ENCODE measurements at regions not wholly inside any gene's neighbourhood (a gene's known extent, or its start where the extent isn't known, plus 50 kb on each side); places are given as distances from the start of the nearest gene placed in this dataset.

DNA sequence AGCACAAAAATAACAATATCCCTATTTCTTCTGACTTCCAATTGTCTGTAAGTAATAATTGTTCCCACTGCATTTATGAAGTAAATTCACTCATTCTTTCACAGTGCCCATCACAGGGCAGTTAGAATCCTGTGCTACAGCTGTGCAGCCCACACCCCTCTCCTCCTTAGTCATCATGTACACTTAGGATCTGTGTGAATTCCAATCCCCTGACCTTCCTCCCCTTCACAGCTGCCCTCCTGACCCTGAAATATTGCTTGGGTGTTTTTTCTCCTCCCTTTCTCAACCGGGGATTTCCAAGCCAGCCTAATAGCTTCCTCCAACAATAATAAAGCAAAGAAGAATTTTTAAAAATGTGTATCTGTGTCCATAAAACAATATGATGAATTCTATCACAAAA, 91.5 kb upstream of the BEND6 start:
- DNase-seq, result no peak

DNA sequence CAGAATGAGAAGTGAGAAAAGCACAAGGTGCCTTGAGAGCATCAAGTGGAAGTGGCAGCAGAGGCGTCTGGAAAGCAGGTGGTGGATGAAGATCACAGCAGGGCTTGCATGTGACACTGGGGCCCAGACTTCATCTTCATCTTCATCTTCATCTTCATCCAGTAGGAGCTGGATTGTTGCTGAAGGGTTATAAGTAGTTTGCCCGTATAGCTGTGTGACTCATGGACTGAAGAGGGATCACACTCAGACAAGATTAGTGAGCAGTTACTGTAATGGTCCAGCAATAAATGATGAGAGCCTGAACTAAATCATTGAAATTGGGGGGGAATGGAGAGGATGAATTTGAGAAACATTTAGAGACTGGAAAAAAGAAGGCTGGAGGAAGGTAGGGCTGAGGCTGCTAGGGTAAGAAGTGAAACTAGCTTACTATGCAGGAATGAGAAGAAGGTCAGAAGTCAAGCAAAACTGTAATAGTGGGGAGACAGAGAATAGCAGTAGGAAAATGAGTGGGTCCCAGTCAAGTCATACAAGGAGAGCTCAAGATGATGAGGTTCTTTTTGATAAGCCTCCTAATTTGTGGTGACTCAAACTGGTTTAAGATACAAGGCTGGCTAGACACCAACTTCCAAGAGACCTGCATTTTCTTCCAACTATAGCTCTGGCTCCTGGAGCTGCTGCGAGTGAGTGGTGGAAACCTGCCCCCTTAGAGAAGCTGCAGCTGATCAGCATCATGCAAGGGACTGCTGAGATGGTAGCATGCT, 92.3 kb upstream of the BEND6 start:
- DNase-seq, result no peak

DNA sequence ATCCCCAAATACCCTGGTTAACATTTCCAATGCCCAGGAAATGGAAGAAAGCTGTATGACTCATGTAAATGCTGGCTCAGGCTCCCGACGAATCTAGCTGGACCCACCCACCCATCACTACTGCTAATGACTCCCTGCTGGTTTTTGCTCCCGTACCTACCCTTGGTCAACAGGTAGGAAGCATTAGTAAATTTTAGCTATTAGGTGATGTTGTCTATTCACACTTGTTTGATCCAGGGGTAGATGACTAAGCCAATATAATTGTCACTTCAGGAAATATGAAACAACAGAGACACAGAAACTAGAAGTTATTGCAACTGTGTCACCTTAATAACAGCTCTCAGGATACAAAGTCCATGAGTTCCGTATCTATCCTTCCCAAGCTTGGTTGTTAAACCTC, 94.4 kb upstream of the BEND6 start:
- DNase-seq, result no peak

DNA sequence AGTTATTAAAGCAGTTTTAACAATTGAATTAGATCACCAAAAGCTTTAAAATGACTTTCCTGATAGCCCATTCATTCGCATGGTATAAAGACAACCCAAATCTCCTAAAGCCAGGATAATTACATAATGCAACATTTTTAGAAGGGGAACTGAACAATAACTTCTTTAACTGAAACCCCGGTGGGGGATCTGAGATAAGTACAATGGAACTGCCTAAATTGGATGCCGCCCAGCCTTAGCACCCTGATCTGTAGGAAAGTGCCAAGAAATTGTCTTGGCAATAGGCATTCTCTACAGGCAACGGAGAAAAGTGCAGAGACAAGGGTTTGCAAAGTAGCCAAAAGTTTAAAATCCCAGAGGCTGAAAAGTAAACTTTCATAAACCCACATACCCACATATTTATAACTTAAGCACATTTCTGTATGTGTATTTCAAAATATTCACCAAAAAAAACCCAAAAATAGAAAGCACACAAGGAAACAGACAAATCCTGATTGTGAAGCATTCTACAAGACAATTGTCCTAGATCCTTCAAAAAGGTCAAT, 98.8 kb upstream of the BEND6 start:
- no peak for DNase-seq

DNA sequence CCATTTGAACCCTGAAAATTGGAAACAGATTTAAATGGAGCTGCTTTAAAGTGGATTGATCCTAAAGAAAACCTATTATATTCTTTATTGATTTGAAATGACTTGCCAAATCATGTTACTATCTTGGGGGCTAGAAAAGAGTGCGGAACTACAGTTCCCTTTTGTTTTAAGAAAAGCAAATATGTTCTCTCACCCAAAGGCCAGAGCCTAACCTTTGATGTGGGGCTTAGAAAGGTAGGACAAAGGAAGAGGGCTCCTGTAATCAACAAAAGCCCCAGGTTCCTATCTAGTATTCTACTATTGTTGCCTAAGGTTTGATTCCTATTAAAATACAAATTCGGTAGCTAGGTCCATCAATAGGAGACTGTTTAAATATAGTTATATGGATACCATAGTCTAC, 100.8 kb upstream of the BEND6 start:
- DNase-seq, result no peak

DNA sequence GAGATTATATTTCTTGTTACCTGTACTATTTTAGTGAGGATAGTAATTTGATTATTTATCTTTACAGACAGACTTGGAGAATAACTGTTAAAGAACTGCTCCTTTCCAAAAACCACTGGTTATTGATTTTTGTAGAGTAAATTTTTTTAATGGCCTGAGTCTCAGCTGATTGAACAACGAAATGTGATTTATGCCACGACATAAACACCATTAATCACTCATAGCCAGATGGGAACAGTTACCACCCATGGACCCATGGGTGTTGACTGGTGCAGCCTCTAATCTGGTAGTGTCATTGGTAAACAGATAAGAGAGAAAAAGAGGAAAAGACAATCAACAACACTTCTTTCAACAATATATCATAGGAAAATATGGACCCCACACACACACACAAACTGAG, 101.4 kb upstream of the BEND6 start:
- DNase-seq, result no peak

DNA sequence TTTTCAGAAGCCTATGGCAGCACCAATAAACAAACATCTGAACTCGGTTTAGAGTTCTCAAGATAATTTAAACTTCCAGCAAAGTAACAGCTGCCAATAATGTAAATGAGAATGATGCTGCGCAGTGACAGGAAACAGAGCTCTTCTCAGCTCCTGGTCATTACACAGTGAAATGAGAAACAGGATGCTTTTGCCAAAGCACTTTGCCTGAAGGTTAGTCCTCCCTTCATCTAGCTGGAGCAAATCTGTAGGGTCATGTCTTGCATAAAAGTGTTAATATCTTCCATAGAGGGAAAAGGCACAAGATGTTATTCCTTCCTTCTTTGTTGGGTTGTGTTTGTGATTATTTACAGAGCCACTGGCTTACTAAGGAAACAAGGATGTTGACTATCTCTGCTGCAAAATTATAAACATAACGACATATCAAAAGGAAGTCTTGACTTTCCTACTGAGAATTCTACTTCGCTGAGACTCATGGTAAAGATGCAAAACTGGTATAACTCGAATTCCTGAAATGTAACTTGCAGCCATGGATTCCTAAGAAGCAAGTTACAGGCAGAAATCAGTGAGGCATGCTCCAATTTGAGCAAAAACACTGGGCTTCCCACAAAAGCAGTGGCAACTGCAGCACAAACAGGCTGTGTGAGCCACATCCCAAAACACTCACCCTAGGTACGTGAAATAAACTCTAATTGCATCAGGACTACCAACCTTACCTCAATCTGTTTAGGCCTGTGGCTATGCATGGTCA, 102.5 kb upstream of the BEND6 start:
- DNase-seq, result no peak

DNA sequence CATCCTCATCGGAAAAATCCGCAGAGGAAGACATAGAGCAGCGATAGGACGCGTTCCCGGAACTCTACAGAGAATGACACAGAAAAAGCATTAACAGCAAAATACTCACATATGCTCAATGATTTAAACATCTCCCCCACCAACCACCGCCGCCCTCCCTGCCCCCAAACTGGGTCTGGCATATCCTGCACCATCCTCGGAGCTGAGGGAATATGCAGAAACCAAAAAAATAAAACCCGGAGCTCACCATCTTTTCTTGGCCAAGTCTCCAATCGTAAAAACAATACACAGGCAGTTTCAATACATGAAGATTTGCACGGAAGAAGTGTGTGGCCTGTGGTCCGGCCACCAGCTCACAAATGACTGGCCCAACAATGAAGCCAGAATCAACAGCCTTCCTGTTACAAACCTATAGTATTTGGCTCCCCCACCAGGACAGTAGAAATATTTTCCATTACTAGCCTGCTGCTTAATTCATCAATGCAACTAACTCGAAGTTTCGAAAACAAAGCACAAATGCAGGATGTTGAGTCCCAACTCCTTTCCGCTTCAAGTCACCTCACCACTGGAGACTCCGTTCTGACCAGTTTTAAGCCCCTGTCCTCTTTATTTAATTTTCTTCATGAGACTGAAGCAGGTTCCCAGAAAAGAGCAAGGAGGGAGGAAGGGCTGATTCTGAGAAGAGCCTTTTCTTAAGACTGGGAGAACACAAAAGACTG, 103.2 kb upstream of the BEND6 start:
- no peak for DNase-seq

DNA sequence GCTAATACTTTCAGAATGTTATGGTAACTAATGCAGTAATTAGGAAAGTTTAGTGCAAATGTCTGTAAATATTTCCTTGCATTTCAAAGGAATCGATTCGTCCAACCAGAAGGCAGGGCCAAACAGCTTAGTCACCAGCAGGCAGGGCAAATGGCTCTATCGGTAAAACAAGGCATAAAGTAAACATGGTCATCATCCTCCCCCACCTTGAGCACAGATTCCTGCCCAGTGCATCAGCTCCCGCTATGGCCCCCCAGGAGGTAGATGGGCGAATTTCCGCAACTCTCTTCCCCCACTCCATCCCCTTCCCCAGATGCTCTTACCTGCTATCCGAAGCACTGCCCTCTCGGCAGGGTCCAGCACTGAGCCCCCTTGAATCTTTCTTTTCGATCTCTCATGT, 103.8 kb upstream of the BEND6 start:
- DNase-seq, result no peak

DNA sequence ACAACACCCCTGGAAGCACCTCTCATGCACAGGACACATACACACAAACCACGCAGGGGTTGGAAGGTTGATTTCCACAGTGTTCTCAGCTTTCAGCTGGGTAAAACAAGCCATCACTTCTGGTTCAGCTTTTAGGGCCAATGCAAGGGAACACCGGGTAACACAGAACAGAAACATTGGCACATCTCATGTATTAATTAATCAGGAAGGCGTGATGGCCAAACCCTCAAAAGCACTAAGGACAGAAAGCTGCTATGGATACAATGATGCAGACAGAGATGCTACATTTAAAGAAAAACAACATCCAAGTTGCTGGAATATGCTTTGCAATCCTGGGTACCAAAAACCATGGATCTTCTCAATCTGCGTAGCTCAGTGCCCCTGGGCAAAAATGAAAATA, 104.3 kb upstream of the BEND6 start:
- no peak for DNase-seq

DNA sequence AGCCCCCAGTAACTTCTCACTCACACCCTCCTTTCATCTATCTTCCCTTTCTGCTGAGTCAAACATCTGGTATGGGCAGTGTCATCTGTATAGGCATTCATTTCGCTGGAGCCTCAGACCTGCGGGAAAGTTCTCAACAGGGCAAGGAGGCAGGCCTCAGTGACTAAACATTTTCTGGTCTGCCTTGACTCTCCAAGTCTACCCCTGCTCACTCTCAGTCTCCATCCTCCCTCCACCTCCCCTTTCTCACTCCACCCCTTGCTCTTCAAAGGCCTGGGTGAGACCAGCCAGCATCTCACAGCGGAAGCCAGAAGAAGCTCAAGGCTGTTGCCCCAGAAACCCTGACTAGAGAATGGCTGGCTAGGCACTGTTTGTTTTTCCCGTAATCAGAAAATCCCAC, 105.0 kb upstream of the BEND6 start:
- DNase-seq, result no peak

DNA sequence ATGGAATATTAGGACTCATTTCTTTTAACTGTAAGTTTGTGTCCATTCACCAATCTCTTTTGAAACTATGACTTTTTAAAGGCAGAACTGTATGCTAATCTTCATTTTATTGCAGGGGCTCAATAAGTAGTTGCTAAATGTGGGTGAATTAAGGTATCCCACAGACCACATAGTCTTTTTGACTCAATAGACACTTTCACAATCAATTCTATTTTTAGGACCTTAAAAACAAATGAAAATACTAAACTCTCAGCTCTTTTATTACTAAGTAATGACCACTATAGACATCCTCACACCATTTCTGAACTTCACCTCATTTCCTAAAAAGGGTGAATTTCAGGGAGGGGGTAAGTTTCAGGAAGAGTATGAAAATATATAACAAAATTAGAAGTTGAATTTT, 106.8 kb upstream of the BEND6 start:
- DNase-seq, result no peak

DNA sequence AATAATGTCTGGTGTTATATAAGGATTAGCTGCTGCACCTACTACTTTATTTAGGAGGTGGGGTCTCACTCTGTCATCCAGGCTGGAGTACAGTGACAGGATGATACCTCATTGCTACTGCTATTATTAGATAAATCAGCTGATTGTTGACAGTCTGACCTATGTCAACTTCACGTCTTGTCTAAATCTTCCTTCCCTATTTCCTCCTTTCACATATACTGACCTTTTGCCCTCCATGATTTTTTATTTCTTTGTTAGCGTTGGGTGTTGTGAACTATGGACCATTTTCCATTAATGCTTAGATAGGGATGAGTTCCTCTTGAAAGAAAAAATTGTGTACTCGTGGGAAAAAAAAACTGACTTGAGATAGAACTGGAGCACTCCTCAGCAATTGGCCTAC, 109.9 kb upstream of the BEND6 start:
- no peak for DNase-seq

DNA sequence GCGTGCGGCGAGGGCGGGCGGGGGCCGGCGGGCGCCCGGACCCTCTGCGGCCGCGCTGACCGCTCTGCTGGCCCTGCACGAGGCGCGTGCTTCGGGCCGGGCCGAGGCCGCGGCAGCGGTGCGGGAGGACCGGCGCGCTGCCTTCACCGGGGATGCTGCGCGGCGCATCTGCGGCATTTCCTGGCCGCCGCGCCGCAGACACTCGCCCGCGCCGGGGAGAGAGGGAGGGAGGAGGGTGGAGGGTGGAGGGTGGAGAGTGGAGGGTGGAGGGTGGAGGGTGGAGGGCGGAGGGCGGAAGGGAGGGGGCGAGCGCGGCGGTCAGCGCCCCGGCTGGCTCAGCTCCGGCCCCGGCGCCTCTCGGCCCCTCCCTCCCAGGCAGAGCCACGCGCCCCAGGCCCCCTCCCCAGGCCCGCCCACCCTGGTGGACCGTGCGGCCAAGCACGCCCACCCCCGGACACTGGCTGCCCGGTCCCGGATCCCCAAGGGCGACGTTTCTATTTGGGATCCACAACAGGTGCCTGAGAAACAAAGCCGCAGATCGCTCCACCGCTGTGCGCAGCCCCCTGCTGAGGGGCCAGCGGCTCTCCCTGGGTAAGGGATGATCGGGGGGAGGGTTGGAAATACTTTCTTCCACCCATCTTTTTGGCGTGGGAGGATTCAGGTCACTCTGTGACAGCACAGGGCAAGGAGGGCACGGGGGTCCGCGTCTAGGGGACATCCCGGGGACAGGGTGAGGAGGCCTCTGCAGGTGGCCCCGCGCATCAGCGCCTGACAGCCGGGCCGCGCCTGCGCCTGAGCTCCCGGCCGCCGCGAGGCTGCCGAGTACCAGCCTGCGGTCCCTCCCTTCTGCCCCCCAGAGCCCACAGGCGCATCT, 111.2 kb upstream of the BEND6 start:
- no peak for DNase-seq

DNA sequence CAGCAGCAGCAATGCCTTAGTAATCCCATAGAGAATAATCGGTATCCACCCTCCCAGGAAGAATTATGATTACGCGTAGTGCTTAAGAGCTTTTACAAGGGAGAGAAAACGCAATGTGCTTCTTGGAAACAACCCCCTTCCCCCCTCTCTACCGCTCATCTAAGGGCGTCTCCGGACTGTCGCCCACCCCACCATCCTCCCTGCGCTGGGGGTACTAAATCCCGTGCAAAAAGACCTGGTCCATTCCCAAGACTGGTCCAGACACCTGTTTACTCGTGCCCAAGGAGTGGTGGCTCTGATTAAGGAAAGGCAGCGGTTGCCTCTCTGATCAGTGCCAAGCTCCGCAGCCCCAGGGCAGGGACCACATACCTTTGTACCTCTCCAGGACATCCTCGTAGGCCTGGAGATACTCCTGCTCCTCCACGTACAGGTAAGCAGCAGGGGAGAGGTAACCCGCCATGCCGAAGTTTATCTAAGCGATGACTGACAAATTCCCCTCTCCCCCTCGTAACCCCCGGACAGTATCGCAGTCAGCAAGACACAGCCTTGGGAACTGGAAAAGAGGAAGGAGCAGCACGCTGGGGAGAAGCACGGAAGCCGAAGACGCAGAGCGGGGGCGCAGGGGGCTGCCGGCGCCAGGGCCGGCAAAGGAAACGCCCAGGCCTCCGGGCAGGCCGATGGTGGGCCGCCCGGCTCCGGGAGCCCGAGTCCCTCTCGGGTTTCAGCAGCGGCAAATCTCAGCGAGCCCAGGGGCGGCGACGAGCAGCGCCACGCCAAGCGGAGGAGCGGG, 112.0 kb upstream of the BEND6 start:
- DNase-seq, result no peak

DNA sequence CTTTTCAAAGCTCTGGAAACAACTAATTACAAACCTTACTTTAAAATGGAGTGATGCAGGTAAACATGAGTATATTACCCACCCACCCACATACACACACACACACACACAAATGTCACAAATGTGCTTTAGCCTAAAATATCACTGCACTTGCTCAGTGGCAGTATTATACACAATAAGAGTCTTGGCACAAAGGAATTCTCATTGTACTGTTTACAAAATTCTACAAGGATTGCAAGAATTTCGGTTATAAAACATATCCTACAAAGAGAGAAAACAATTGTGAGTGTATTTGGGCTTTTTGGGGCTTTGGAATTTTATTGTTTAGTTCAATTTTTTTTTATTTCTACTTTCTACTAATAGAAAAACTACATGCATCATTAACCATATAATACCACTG, 113.2 kb upstream of the BEND6 start:
- DNase-seq, result no peak

DNA sequence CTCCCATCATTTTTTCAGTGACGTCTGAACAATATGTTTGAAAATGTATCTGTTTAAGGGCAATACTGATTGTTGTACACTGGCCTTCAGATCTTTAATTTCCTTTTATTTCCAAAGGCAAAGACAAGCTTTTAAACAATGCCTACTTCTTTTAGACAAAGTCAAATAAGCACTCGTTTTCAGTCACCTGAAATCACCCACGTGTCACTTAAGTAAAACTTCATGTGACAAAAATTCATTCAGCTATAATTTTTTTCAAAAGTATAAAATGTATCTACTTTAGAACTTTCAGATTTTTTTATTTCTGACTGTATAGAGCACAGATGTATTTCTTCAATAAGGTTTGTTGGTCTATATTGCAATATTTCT, 113.5 kb upstream of the BEND6 start:
- no peak for DNase-seq

DNA sequence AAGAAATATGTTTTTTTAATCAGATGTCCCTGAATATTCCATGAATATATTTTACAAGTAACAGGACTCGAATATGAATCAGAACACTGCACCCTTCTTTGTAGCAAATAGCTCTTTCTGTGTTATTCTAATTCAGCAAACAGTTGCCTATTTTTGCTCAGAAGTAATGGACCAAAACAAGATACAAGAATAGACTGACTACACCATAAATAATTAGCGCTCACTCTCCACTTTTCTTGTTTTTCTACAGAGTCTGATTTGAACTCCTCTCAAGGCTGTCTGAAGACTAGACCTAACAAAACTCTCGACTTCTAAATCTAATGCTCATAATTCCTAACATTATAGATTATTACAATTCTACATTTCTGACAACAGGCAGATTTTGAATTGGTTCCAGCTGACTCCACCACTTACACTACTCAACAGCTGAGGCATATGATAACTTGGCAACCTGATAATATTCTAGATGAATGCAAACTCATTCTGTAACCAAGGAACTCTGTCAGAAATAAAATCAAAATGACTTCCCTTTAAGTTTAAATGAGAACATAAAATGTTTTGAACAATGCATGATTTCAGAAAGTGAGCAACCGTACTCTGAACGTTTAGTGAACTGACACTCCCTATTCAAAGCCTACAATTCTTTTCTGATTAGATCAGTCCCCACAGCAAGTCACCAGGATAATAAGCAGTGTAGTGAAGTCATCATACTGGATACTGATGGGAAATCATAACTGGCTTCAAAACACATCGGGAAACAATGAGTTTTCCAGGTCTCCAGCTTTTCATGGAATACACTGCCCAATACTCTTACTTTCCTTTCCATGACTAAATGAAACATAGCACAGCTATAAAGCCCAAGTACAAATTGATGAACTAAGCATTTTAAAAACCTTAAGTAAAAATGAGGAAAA, 114.2 kb upstream of the BEND6 start:
- no peak for DNase-seq

DNA sequence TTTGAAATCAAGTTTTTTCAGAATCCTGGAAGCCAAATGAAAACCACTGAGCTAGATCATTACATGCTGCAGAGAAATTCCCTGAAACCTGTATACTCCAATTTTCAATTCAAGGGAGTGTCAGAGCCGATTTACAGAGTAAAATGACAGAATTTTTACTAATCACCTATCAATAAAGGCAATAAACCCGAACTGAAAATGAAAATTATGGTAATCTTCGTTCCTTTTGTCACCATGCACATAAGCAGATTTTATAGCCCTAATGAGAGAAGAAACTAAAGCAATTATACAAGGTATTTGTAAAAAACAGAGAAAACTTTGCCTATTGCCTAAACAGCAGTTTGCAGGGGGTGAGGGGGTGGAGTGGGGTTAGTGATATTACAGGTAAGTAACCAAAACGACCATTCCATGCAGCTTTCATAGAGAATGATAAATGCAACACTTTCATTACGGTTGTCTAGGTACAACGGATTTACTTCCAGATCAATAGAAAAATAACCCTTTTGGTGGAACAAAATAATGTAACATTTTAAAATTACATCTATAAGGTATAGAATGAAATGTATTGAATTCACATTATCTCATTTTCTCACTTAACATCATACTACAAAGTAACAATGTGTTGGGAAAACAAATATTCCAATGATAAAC, 115.2 kb upstream of the BEND6 start:
- no peak for DNase-seq

DNA sequence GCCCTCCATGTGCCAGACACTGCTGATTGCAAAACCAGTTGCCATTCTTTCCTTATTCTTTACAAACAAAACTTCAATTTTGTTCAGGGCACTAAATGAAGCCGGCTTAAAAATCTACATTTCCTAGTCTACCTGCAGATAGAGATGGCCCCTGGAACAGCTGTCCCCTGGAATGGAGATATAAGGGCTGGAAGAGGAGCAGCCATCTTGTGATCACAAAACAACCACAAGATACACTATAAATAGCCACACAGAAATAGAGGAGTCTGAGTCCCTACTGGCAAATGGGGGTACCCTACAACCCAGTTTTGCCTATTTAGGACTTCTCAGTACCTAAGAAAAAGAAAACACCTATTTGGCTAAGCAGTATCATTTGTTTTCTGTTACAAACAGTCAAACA, 115.9 kb upstream of the BEND6 start:
- no peak for DNase-seq
